MM.1S (cell line): ENCODE measurements at regions not wholly inside any gene's neighbourhood (a gene's known extent, or its start where the extent isn't known, plus 50 kb on each side); places are given as distances from the start of the nearest gene placed in this dataset.

Source experiments
- CTCF ChIP-seq: fragments of 300-600 bp; sonication (generic); IDR thresholded peaks from 2 replicates; pipeline ENCODE4 v1.5.1; 2016; ENCODE audit warnings: antibody characterized with exemption, low read length, mixed read lengths
- EZH2 ChIP-seq: fragments of 300-600 bp; sonication (generic); optimal IDR thresholded peaks from 2 replicates; pipeline ENCODE3; 2017; ENCODE audit warnings: low read depth, mild to moderate bottlenecking, antibody characterized with exemption, low read length, mixed read lengths
- EZH2phosphoT487 ChIP-seq: fragments of 300-600 bp; sonication (generic); IDR thresholded peaks from 2 replicates; pipeline ENCODE4 v1.6.1; 2018; ENCODE audit warnings: antibody characterized with exemption, low read length

DNA sequence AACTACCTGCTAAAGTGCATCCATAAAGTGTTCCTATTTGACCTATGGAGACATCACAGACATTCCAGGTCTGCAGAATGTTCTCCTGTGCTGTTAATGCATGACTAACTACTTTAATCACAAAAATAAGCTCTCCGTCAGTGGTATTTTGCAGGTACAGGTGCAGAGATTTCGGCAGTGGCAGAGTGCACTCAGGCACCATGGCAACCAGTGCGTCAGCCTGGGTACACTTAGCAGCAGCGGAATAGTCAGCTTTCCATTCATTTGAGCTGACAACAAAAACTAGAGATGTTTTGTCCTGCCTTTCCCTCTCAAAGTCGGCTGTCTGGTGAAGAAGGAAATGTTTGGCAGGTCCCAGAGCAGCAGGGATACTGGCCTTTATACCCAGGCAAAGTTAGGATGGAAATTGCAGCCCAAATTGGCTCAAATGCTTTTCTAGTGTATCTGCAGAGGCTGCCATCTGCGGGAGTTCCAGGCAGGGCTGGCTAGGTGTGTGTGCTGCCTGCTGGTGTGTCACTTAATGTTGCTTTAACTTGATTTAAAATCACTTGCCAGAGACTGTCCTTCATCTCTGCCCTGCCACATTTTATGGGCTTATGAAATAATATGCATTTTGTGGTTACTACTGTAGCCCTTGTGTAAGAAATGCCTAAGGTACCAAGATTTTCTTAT, 195.8 kb downstream of the RAP2A start:
- TF ChIP-seq EZH2 (no peak), CTCF (no peak), EZH2phosphoT487 (no peak)
